HG03060 (cell line): ENCODE measurements at regions not wholly inside any gene's neighbourhood (a gene's known extent, or its start where the extent isn't known, plus 50 kb on each side); places are given as distances from the start of the nearest gene placed in this dataset.

Experiments
- ATAC-seq: cut with Tn5 transposase; IDR thresholded peaks from one replicate; pipeline ENCODE4 v1.9.1; 2021; ENCODE audit warnings: low read depth, moderate number of reproducible peaks; ENCODE audit not compliant: unreplicated experiment

GRCh38 chr5:125257997-125258396 is 511.6 kb upstream of the ZNF608 start:
- no peak for ATAC-seq

GRCh38 chr5:125258615-125259014 is 512.2 kb upstream of the ZNF608 start:
- no peak for ATAC-seq

GRCh38 chr5:125261505-125262250 is 515.2 kb upstream of the ZNF608 start:
- no peak for ATAC-seq

GRCh38 chr5:125262782-125263181 is 516.3 kb upstream of the ZNF608 start:
- ATAC-seq, result no peak

GRCh38 chr5:125263356-125263755 is 516.9 kb upstream of the ZNF608 start:
- ATAC-seq, result no peak

- no peak for ATAC-seq
Measured at GRCh38 chr5:125266106-125266505, 519.7 kb upstream of the ZNF608 start.

- no peak for ATAC-seq
Measured at GRCh38 chr5:125267636-125268248, 521.3 kb upstream of the ZNF608 start.

GRCh38 chr5:125269926-125270325 is 523.5 kb upstream of the ZNF608 start:
- ATAC-seq, result no peak

- ATAC-seq, result no peak
Measured at GRCh38 chr5:125272357-125272756, 525.9 kb upstream of the ZNF608 start.

- no peak for ATAC-seq
Measured at GRCh38 chr5:125274211-125274610, 527.8 kb upstream of the ZNF608 start.

GRCh38 chr5:125274938-125275724 is 528.7 kb upstream of the ZNF608 start:
- no peak for ATAC-seq

- no peak for ATAC-seq
Measured at GRCh38 chr5:125275725-125276090, 529.3 kb upstream of the ZNF608 start.

GRCh38 chr5:125276096-125276495 is 529.7 kb upstream of the ZNF608 start:
- ATAC-seq, result no peak

- ATAC-seq, result no peak
Measured at GRCh38 chr5:125277494-125278154, 531.2 kb upstream of the ZNF608 start.

- no peak for ATAC-seq
Measured at GRCh38 chr5:125278711-125279110, 532.3 kb upstream of the ZNF608 start.

GRCh38 chr5:125281667-125282066 is 535.2 kb upstream of the ZNF608 start:
- no peak for ATAC-seq

GRCh38 chr5:125283372-125283771 is 536.9 kb upstream of the ZNF608 start:
- ATAC-seq, result no peak

GRCh38 chr5:125286271-125286670 is 539.8 kb upstream of the ZNF608 start:
- ATAC-seq, result no peak

GRCh38 chr5:125289606-125290005 is 543.2 kb upstream of the ZNF608 start:
- ATAC-seq, result no peak

GRCh38 chr5:125290935-125291334 is 544.5 kb upstream of the ZNF608 start:
- ATAC-seq, result no peak

- ATAC-seq, result no peak
Measured at GRCh38 chr5:125291447-125291846, 545.0 kb upstream of the ZNF608 start.
